ENCODE measurements at regions not wholly inside any gene's neighbourhood (a gene's known extent, or its start where the extent isn't known, plus 50 kb on each side); places are given as distances from the start of the nearest gene placed in this dataset.
"Not testable (repeated sequence)": the region's sequence is repeated elsewhere in the genome, so short reads cannot be mapped to it uniquely, and the experiment has no call there.

- DNase-seq = no peak
Observed at GRCh38 chr16:79966226-79966625, 365.7 kb upstream of the MAF start.

DNA sequence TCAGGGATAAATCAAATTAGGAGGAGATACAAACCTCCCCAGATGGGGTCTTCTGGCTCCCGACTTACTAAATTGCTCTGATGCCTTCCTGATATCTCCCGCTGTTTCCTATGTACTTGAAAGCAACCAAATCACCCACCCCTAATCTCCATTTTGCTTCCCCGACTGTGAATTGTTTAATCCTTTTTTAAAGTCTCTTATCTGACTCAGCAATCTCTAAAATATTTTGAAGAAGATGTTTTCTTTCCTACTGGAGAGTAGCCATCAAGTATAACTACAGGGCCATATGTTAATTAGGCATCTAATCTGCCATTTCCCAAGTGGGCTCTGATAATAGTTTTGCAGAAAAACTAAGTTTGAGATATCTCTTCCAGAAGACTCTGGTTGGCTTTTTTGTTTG, 365.2 kb upstream of the MAF start:
- DNase-seq = no peak

GRCh38 chr16:79964104-79964503, 363.6 kb upstream of the MAF start:
- no peak for DNase-seq

- no peak for DNase-seq
Observed at GRCh38 chr16:79962962-79963361, 362.4 kb upstream of the MAF start.

DNA sequence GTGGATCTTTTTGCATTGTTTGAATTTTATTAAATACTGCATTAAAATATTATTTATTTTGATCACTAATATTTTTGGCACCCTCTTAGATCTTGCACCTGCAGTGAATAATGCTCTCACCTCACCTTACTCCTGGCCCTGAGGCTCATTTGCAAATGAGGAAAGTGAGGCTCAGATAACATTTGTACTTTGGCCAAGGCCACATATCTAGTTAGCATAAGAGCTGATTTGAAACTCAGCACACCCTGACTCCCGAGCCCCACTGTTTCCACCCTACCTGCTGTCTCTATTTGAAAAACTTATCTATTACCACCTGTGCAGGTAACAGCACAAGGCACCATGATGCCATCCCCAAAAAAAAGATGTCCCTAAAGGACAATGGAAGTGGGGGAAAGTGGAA, 358.7 kb upstream of the MAF start:
- DNase-seq = no peak

DNA sequence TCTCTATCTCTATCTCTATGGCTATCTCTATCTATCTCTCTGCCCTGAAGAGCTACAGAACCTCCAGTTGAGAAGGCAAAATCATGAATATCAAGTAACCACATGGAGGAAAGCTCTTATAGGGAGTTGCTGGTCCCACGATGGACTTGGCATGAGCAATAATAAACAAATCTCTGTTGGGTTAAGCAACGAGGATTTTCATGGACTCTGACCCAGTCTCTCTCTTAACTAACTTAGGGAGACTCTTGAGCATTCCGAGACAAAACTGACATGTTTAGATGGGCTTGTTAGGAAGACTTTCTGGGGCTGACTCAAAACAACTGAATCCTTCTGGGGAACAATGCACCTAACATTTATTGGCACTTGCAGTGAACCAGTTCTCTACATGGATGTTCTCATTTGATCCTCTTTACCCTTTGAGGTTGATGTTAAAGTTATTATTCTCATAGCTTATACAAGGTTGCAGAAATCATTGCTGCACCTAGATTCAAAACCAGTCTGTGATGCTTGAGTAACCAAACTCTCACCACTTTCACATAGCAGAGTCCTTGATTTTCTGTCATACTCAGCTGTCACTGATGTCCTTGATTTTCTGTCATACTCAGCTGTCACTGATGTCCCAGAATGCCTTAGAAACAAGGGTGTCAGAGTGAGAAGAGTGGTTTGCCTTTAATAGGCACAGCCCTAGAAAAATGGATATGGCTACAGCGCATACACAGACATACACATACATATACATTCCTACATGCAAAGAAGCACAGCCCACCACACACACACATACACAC, 354.6 kb upstream of the MAF start:
- no peak for DNase-seq

- DNase-seq = no peak
Observed at GRCh38 chr16:79950932-79951719, 350.6 kb upstream of the MAF start.

GRCh38 chr16:79949417-79949816, 348.9 kb upstream of the MAF start:
- DNase-seq = no peak

DNA sequence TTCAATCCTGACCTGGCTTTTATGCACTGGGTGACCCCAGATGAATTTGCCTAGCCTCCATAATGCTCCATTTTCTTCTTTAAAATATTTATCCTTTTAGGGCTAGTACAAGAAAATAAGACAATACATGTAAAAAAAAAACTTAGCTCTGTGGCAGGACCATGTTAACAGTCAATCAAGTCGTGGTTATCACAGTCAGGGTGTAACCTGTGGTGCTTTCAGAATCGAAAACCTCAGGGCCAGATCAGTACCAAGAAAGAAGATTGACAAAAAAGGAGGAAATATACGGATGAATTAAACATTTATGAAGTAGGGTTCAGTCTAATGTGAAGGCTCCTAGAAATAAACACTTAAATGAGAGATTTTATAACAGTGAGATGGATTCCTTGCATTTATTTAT, 347.2 kb upstream of the MAF start:
- no peak for DNase-seq

DNA sequence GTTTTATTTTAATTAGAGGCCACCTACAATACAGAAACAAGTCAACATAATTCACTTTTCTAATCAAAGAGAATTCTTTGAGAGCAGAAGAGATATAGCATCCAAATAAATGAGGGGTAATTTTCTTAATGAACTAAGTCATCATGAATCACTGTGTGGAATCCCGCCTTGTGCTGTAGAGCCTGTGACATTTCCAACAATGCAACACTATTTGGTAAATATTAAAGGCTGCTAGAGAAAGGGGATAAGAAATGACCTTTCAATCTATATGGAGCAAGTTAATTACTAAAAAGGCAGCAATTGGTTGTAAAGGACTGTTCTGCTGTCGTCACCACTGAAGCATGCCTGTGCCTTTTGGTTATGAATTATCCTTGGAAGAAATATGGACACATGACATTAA, 345.7 kb upstream of the MAF start:
- DNase-seq = no peak

GRCh38 chr16:79943736-79944135, 343.2 kb upstream of the MAF start:
- DNase-seq = no peak

DNA sequence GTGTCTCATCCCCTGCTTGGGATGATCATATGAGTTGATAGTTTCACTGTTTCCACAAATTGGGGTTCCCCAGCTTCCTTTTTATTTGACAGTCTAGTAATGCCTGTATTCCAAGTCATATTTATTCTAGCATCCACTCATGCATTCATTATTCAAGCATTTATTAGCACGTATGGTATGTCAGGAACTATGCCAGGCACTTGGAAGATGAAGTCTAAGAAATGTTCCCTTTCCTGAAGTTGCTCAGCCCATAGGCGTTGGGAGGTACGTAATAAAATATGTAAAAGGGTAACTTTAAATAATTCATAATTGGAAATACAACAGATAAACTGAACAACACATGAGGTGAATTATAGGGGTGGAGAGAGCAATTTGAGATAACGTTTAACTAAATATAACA, 338.0 kb upstream of the MAF start:
- DNase-seq = no peak

- not testable (repeated sequence) for DNase-seq
Observed at GRCh38 chr16:79937671-79938070, 337.1 kb upstream of the MAF start.

DNA sequence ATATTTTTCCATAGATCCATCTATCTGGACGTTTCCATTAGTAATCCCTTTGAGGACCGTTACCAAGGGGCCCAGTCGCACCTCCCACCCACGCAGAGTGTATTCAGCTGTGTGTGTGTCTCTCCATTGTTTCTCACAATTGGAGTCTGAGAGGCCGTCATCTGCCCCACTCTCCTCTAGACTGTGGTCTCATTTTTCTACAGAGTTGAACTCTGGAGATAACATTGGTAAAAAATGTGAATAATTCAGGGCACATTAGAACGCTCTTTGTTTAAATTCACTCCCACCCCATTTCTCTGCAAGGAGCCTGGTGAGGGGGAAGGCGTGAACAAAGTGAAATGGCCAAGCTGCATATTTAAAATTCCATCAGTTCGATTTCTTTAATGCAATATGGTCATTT, 333.1 kb upstream of the MAF start:
- DNase-seq = no peak

- DNase-seq = no peak
Observed at GRCh38 chr16:79932572-79932971, 332.0 kb upstream of the MAF start.

DNA sequence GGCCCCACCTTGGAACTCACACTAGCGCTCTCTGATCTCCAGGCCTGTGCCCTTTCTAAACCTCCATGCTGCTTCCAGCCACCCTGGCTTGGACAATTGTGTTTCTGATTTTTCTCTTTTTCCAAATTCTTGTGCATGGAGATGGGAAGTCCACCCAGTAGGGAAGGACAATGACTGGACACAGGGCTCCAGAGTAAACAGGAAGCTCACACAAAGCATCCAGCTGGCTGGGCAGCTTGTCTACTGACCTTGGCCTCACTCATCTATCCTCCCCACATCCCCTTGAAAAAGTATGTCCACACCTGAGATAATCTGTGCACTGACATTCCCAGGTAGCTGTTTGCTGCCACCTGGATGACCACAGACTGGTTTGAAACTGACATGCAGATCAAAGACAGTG, 331.2 kb upstream of the MAF start:
- no peak for DNase-seq

- DNase-seq = no peak
Observed at GRCh38 chr16:79929260-79929965, 328.9 kb upstream of the MAF start.

DNA sequence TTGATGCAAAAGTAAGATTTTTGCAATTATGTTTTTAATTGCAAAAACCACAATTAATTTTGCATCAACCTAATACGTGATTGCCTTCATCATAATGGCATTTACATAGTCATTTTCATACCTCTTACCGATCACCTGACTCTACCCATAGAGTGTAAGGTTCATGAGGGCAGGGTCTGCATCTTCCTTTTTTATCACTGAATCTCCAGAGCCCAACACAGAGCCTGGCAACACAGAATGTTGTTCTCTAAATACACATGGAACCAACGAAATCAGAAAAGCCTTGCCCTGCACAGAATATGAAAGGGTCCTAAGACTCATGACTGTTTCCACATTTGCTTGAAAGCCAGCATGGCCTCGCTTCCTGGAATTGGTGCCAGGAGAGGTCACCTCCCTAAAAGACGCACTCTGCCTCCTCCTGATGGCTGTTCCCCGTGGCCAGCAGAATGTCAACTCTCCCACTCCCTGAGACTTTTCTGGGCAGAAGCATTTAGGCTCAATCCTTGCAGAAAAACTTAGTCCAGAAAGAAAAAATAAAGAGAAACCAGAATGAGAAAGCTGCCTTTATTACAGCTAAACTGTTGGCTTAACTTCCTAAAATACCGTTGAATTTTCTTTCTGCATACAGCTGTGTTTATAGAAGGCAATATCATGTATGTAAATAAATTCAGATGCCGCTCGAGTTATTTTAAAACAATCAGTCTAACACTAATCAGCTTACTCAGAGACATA, 327.8 kb upstream of the MAF start:
- no peak for DNase-seq

DNA sequence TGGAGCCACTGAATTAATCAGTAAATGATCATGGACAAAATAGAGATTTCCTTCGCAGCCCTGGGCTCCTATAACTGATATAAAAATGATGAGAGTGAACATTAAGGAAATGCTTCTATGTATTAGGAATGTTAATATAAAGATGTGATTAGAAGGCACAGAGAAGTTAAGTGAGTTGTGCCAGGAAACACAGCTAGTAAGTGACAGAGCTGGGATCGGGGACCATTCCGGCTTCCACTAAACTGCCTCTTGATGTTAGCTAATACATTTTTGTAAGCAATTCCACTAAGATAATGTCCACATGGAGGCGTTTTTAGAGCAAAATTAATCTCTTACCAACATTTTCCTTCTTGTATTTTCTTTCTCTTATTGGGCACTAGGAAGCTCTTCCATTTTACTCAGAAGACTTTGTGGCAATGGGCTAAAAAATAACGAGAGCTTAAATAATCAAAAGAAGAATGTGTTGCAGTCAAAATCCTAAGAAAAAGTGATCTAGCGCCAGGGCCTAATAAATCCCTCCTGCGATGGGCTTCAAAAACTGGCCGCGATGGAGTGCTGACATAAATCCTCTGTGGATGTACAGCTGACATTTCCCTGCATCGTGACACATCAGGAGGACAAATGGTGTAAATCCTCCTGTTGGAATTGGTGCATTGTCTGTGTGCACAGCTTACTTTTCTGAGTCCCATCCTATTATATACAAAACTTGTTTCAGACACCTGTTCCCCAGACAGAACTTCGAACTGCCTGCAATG, 326.1 kb upstream of the MAF start:
- no peak for DNase-seq

DNA sequence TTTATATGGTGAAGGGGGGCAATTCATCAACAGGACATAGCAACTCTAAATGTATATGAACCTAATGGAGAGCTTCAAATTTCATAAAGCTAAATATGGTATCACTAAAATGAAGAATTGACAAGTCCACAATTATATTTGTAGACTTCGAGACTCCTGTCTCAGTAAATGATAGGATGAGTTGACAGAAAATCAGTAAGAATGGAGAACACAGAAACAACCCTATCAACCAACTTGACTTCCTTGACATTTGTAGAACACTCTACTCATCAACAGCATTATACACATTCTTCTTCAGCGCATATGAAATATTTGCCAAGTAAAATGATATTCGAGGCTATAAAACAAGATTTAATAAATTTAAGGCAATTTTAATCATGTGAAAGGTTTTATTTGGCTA, 322.9 kb upstream of the MAF start:
- DNase-seq = no peak

DNA sequence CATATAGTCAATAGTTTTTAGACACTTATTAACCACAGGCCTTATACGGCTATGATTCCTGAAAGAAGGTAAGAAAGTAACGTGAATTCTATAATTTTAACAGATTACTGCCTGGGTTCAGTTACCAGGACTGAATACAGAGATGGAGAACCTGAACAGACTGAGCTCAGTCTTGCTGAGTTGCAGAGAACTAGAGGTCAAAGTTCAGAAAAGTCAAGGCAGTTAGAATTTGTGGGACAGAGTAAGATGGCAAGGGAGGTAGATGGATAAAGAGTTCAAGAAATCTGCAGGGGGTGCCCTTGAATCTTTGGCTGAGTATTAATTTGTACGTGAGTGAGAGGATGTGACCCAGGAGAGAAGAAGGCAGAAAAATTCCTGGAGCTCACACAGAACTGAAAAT, 320.1 kb upstream of the MAF start:
- DNase-seq = no peak

DNA sequence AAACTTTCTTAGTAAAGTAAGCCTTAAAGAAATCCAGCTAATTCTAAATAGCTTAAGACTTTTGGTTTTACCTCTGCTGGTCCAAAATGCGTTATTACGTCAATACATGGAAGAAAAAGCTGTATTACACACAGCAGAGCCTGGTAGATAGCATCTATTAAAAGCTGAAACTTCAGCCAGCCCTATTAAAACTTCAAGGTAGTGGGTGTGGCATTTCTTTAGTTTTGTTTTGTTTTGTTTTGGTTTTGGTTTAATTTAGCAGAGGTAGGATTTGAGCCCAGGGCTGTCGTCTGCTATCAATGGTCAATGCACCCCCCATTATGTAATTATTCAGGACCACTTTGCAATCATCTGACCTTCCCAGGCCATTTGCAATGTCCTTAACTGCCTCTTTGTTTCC, 318.4 kb upstream of the MAF start:
- DNase-seq = no peak

Measured in midbrain (tissue), 1 donor.